BLaER1 treated with 17β-estradiol and CSF1 and Interleukin-3, amounts not matched to agents 10 nM and 100 nM (cell line): ENCODE measurements at regions not wholly inside any gene's neighbourhood (a gene's known extent, or its start where the extent isn't known, plus 50 kb on each side); places are given as distances from the start of the nearest gene placed in this dataset.

Experiments
- H3K27ac ChIP-seq, 11 experiments: shearing (Covaris generic); formaldehyde crosslinking; 2 replicates each; pipeline ENCODE4 v1.8.1; 2022
- H3K27me3 ChIP-seq, 11 experiments: shearing (Covaris generic); formaldehyde crosslinking; 2 replicates each; pipeline ENCODE4 v1.8.1; 2022
- H3K36me3 ChIP-seq, 11 experiments: shearing (Covaris generic); formaldehyde crosslinking; 2 replicates each; pipeline ENCODE4 v1.8.1; 2022
- H3K4me1 ChIP-seq, 10 experiments: shearing (Covaris generic); formaldehyde crosslinking; 2 replicates each; pipeline ENCODE4 v1.8.1; 2022
- H3K4me2 ChIP-seq, 11 experiments: shearing (Covaris generic); formaldehyde crosslinking; 2 replicates each; pipeline ENCODE4 v1.8.1; 2022
- H3K4me3 ChIP-seq, 10 experiments: shearing (Covaris generic); formaldehyde crosslinking; 2 replicates each; pipeline ENCODE4 v1.8.1; 2022
- H3K9ac ChIP-seq, 11 experiments: shearing (Covaris generic); formaldehyde crosslinking; 2 replicates each; pipeline ENCODE4 v1.8.1; 2022
- H3K9me3 ChIP-seq, 11 experiments: shearing (Covaris generic); formaldehyde crosslinking; replicated peaks in 1 of 11; 2 replicates each; pipeline ENCODE4 v1.8.1; 2022
- H4K20me1 ChIP-seq, 11 experiments: shearing (Covaris generic); formaldehyde crosslinking; 2 replicates each; pipeline ENCODE4 v1.8.1; 2022
- Cebpa-rat ChIP-seq, 11 experiments: shearing (Covaris generic); IDR thresholded peaks; 2 replicates each; pipeline ENCODE4 v1.8.1; 2022

GRCh38 chr1:113325022-113325421 lies 65.3 kb upstream of the MAGI3 start:
- Histone ChIP-seq H3K9ac (no peak overlapping the region), H3K4me3 (no peak overlapping the region)

DNA sequence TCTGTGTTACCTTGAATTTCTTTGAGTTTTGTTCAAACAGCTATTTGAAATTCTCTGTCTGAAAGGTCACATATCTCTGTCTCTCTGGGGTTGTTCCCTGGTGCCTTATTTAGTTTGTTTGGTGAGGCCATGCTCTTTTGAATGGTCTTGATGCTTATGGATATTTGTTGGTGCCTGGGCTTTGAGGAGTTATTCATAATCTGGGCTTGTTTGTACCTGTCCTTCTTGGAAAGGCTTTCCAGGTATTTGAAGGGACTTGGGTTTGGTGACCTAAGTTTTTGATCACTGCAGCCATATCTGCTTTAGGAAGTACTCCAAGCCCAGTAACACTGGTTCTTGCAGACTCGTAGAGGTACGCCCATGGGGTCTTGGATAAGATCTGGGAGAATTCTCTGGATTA lies 63.3 kb upstream of the MAGI3 start:
- Histone ChIP-seq H3K4me3 (no peak overlapping the region), H3K27me3 (no peaks in the 10 kb centered on the region), H3K27ac (no peak overlapping the region), H3K9ac (no peak overlapping the region), H4K20me1 (no peaks in the 10 kb centered on the region), H3K36me3 (no peaks in the 10 kb centered on the region), H3K9me3 (no peaks in the 10 kb centered on the region), H3K4me2 (no peak overlapping the region), H3K4me1 (no peaks in the 10 kb centered on the region)
- no peak for TF ChIP-seq Cebpa-rat (IDR thresholded peaks at IDR 0.05)

More at GRCh38 chr1:113325022-113325421, 65.3 kb upstream of the MAGI3 start:
- no peaks in the 10 kb centered on the region for H3K36me3 ChIP-seq
- no peak overlapping the region for H3K27ac ChIP-seq
- TF ChIP-seq Cebpa-rat (IDR thresholded peaks at IDR 0.05), result no peak
- no peak overlapping the region for H3K4me2 ChIP-seq
- no peaks in the 10 kb centered on the region for H4K20me1 ChIP-seq
- H3K9me3 ChIP-seq, result no peaks in the 10 kb centered on the region
- no peaks in the 10 kb centered on the region for H3K4me1 ChIP-seq
- no peaks in the 10 kb centered on the region for H3K27me3 ChIP-seq

- Histone ChIP-seq H4K20me1 (no peaks in the 10 kb centered on the region), H3K36me3 (no peaks in the 10 kb centered on the region)
Measured at GRCh38 chr1:113333056-113333455, 57.3 kb upstream of the MAGI3 start.

DNA sequence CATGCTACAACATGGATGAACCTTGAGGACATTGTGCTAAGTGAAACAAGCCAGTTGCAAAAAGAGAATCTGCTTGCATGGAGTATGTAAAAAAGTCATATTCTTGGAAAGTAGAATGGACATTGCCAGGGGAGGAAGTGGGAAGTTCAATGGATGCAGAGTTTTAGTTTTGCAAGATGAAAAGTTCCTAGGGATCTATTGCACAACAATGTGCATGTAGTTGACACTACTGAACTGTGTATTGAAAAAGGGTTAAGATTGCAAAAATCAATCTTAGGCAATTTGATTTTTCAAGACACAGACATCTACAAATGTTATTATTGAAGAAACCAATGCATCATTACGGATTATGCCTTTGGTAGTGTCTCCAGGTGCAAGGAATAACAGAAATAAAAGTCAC lies 50.3 kb upstream of the MAGI3 start:
- H3K27me3 ChIP-seq, result no peaks in the 10 kb centered on the region
- no peaks in the 10 kb centered on the region for H3K36me3 ChIP-seq
- H4K20me1 ChIP-seq, result no peaks in the 10 kb centered on the region
- no peak overlapping the region for H3K9ac ChIP-seq
- no peak overlapping the region for H3K4me3 ChIP-seq
- H3K9me3 ChIP-seq, result peaks cover 0 to 11% (median 4%) of the 10 kb centered on the region in 11 experiments; a peak in 3 of 22 replicates
- no peak overlapping the region for H3K27ac ChIP-seq
- no peaks in the 10 kb centered on the region for H3K4me1 ChIP-seq
- TF ChIP-seq Cebpa-rat (IDR thresholded peaks at IDR 0.05), result 0 out of 22 replicates have a peak, but pooled peaks of 1 of the 11 experiments have one; percentile 28
- H3K4me2 ChIP-seq, result no peak overlapping the region

More at GRCh38 chr1:113333056-113333455, 57.3 kb upstream of the MAGI3 start:
- Histone ChIP-seq H3K27ac (no peak overlapping the region), H3K27me3 (no peaks in the 10 kb centered on the region), H3K4me1 (no peaks in the 10 kb centered on the region), H3K9me3 (peaks cover 0 to 11% (median 0%) of the 10 kb centered on the region in 11 experiments; a peak in 2 of 22 replicates), H3K4me3 (no peak overlapping the region), H3K4me2 (no peak overlapping the region), H3K9ac (no peak overlapping the region)
- no peak for TF ChIP-seq Cebpa-rat (IDR thresholded peaks at IDR 0.05)
